HepG2 (cell line): ENCODE measurements at regions not wholly inside any gene's neighbourhood (a gene's known extent, or its start where the extent isn't known, plus 50 kb on each side); places are given as distances from the start of the nearest gene placed in this dataset.

Experiments
- AHDC1 ChIP-seq: sonication (generic); formaldehyde crosslinking; IDR thresholded peaks from 2 replicates; pipeline ENCODE4 v1.5.1; 2020; ENCODE audit warnings: mild to moderate bottlenecking, missing genetic modification reagents, borderline replicate concordance
- ATF7-NPFF ChIP-seq: sonication (generic); formaldehyde crosslinking; IDR thresholded peaks from 2 replicates; pipeline ENCODE4 v1.8.1; 2023; ENCODE audit warnings: mild to moderate bottlenecking, low read depth, missing genetic modification reagents, moderate library complexity
- GATA4 ChIP-seq: sonication (generic); IDR thresholded peaks from 2 replicates; pipeline ENCODE4 v1.6.1; 2016; ENCODE audit warnings: antibody characterized with exemption, low read depth, borderline replicate concordance
- GMEB1 ChIP-seq: sonication (generic); formaldehyde crosslinking; IDR thresholded peaks from 2 replicates; pipeline ENCODE4 v1.5.1; 2020; ENCODE audit warnings: missing genetic modification reagents, mild to moderate bottlenecking, borderline replicate concordance
- HMGXB4 ChIP-seq, 2 experiments: sonication (generic) in 1 of 2; formaldehyde crosslinking in 1 of 2; IDR thresholded peaks; 2 replicates each; pipeline versions ENCODE4 v1.4.0 to v1.6.1; 2018 to 2020; ENCODE audit warnings: missing genetic modification reagents in 2 of 2, borderline replicate concordance in 1 of 2, low read depth in 1 of 2, mild to moderate bottlenecking in 1 of 2, missing biosample characterization in 1 of 2
- IRF9 ChIP-seq: sonication (generic); formaldehyde crosslinking; IDR thresholded peaks from 2 replicates; pipeline ENCODE4 v1.8.0; 2022; ENCODE audit warnings: missing genetic modification reagents, mild to moderate bottlenecking, borderline replicate concordance
- PRPF4 ChIP-seq: fragments of 200-400 bp; formaldehyde crosslinking; IDR thresholded peaks from 2 replicates; pipeline ENCODE4 v1.6.1; 2016; ENCODE audit warnings: low read length, low read depth; ENCODE audit not compliant: poor library complexity, severe bottlenecking
- RXRB ChIP-seq: IDR thresholded peaks from 2 replicates; pipeline ENCODE4 v1.6.1; 2016; ENCODE audit warnings: borderline replicate concordance, missing genetic modification reagents, missing compliant biosample characterization
- SOX13 ChIP-seq, 3 experiments: fragments of 450-650 bp in 1 of 3; sonication (generic) in 1 of 3; formaldehyde crosslinking in 1 of 3; IDR thresholded peaks in 2 of 3; conservative IDR thresholded peaks in 1 of 3; 2 replicates each; pipeline versions ENCODE4 v1.5.0 to v1.6.1; 2016 to 2020; ENCODE audit warnings: antibody characterized with exemption in 1 of 3, mild to moderate bottlenecking in 1 of 3, missing compliant biosample characterization in 1 of 3, missing genetic modification reagents in 1 of 3, moderate library complexity in 1 of 3
- ZBTB25 ChIP-seq: IDR thresholded peaks from 2 replicates; pipeline ENCODE4 v1.6.1; 2018; ENCODE audit warnings: missing genetic modification reagents
- ZNF678 ChIP-seq: sonication (generic); formaldehyde crosslinking; IDR thresholded peaks from 2 replicates; pipeline ENCODE4 v1.4.0; 2020; ENCODE audit warnings: mild to moderate bottlenecking, missing genetic modification reagents
- ZNF7 ChIP-seq: IDR thresholded peaks from 2 replicates; pipeline ENCODE4 v1.6.1; 2016; ENCODE audit warnings: missing biosample characterization, missing genetic modification reagents

GRCh38 chr2:8288206-8288605 is 393.6 kb upstream of the ID2 start (continued):
- no peak for TF ChIP-seq IRF9 (CRISPR knock-in tag)
- no peak for TF ChIP-seq RXRB (CRISPR knock-in tag)
- TF ChIP-seq ZBTB25 (CRISPR knock-in tag), result no peak
- no peak for TF ChIP-seq ZNF678 (CRISPR knock-in tag)
- no peak for TF ChIP-seq GATA4
- no peak for TF ChIP-seq SOX13 (IDR thresholded peaks at IDR 0.05)
- TF ChIP-seq SOX13 (CRISPR knock-in tag; conservative IDR thresholded peaks at IDR 0.05 in 1 of 2, IDR thresholded peaks at IDR 0.05 in 1 of 2), result no peak
- TF ChIP-seq PRPF4, result no peak
- TF ChIP-seq GMEB1 (CRISPR knock-in tag), result no peak
- no peak for TF ChIP-seq HMGXB4 (CRISPR knock-in tag; IDR thresholded peaks at IDR 0.05; ENCODE audit: borderline replicate concordance in 1 of 2, low read depth in 1 of 2)
- TF ChIP-seq ZNF7 (CRISPR knock-in tag), result no peak
- no peak for TF ChIP-seq ATF7-NPFF (CRISPR knock-in tag)
- no peak for TF ChIP-seq AHDC1 (CRISPR knock-in tag)
